Uterus (tissue), 3 donors: ENCODE measurements at regions not wholly inside any gene's neighbourhood (a gene's known extent, or its start where the extent isn't known, plus 50 kb on each side); places are given as distances from the start of the nearest gene placed in this dataset.

ENCODE experiments used
- DNase-seq, 2 donors: peaks; one replicate each; pipeline ENCODE4 v3.0.0-alpha.2; 2019 to 2020
- H3K27ac ChIP-seq, 2 donors: fragments of 200-600 bp; sonication (generic); 1 replicate in 1 of 2; 2 replicates in 1 of 2; pipeline ENCODE4 v1.5.1; 2016 to 2018
- H3K27me3 ChIP-seq, 2 donors: fragments of 200-600 bp; sonication (generic); one replicate each; pipeline ENCODE4 v1.5.1; 2018 to 2019; ENCODE audit warnings: control low read depth in 1 of 2
- H3K36me3 ChIP-seq, 2 donors: fragments of 200-600 bp; sonication (generic); one replicate each; pipeline ENCODE4 v1.5.1; 2019; ENCODE audit warnings: control low read depth in 1 of 2
- H3K4me1 ChIP-seq, 2 donors: fragments of 200-600 bp; sonication (generic); one replicate each; pipeline ENCODE4 v1.5.1; 2018 to 2019; ENCODE audit warnings: control low read depth in 1 of 2
- H3K4me3 ChIP-seq, 2 donors: fragments of 200-600 bp; sonication (generic); 1 replicate in 1 of 2; 2 replicates in 1 of 2; pipeline ENCODE4 v1.5.1; 2018 to 2019; ENCODE audit warnings: mild to moderate bottlenecking in 1 of 2
- H3K9me3 ChIP-seq, 2 donors: fragments of 200-600 bp; sonication (generic); one replicate each; pipeline ENCODE4 v1.5.1; 2019; ENCODE audit warnings: control low read depth in 1 of 2
- POLR2A ChIP-seq, 2 donors: fragments of 450-650 bp; IDR thresholded peaks; one replicate each; pipeline ENCODE4 v1.6.1; 2016; ENCODE audit warnings: antibody characterized with exemption in 2 of 2, mild to moderate bottlenecking in 1 of 2, moderate library complexity in 1 of 2
- intact Hi-C: fragments of 100-400 bp; cut with DNase I; formaldehyde crosslinking; loops from one replicate; pipeline ENCODE4 v1.15.1; 2023; ENCODE audit warnings: low total_unique reads
- TF ChIP-seq, protein P1 (sequence below), 4 experiments: fragments of 200-600 bp in 2 of 4; fragments of 450-650 bp in 2 of 4; sonication (generic) in 2 of 4; IDR thresholded peaks; one replicate each; pipeline ENCODE4 v1.5.1; 2016 to 2019; ENCODE audit warnings: antibody characterized with exemption in 4 of 4, mild to moderate bottlenecking in 2 of 4, moderate library complexity in 1 of 4
- donor health status: DM: yes; HTN: yes; CAD: no.

DNA sequence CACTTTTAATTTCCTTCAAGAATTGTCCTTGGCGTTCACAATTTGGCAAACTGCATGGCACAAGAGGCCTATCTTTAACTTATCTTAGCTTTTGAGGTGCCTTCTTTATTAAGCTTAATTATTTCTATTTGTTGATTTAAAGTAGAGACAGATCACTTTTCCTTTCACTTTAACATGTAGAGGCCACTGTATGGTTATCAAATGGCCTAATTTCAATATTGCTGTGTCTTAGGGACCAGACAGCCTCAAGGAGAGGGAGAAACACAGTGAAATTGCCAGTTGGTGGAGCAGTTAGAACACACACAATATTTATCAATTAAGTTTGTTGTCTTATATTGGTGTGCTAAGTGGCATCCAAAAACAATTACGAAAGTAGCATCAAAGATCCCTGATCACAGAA lies 1013.9 kb downstream of the KCNT2 start:
- H3K4me1 ChIP-seq, result no peaks in the 10 kb centered on the region
- H3K4me3 ChIP-seq, result no peak overlapping the region
- no peak overlapping the region for H3K27ac ChIP-seq
- no peaks in the 10 kb centered on the region for H3K9me3 ChIP-seq
- TF ChIP-seq, protein P1, sequence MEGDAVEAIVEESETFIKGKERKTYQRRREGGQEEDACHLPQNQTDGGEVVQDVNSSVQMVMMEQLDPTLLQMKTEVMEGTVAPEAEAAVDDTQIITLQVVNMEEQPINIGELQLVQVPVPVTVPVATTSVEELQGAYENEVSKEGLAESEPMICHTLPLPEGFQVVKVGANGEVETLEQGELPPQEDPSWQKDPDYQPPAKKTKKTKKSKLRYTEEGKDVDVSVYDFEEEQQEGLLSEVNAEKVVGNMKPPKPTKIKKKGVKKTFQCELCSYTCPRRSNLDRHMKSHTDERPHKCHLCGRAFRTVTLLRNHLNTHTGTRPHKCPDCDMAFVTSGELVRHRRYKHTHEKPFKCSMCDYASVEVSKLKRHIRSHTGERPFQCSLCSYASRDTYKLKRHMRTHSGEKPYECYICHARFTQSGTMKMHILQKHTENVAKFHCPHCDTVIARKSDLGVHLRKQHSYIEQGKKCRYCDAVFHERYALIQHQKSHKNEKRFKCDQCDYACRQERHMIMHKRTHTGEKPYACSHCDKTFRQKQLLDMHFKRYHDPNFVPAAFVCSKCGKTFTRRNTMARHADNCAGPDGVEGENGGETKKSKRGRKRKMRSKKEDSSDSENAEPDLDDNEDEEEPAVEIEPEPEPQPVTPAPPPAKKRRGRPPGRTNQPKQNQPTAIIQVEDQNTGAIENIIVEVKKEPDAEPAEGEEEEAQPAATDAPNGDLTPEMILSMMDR (IDR thresholded peaks at IDR 0.05), result no peak
- no peak for TF ChIP-seq POLR2A (IDR thresholded peaks at IDR 0.05)
- no peaks in the 10 kb centered on the region for H3K27me3 ChIP-seq
- DNase-seq, result no peak
- H3K36me3 ChIP-seq, result no peaks in the 10 kb centered on the region
- intact Hi-C loops, result no loop called here

DNA sequence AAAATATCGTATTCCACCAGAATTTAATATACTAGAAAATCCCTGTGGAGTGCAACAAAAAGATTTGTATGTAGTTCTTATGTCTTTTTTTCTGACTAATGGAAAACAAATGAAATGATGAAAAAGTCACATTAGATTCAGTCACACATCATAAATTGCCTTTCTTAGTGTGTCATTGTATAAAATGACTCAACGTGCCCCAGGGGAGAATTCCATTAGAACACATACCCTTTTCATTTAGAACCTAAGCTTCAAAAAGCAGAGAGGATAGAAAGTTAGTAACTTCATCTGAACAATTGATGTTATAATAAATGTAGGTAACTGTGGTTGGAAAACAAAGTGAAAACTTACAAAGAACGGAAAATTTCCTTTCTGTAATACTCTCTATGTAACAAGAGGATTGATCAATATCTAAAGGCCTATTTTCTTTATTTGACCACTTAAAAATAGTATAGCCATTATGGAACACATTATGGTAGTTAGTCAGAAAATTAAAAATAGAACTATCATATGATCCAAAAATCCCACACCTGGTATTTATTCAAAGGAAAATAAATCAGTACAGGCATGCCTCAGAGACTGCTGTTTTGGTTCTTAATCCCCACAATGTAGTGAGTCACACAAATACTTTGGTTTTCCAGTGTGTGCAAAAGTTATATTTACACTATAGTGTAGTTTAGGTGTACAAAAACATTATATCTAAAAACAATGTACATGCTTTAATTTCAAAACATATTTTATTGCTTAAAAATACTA lies 1016.1 kb downstream of the KCNT2 start:
- H3K27me3 ChIP-seq, result no peaks in the 10 kb centered on the region
- no peaks in the 10 kb centered on the region for H3K9me3 ChIP-seq
- no peak for TF ChIP-seq POLR2A (IDR thresholded peaks at IDR 0.05)
- TF ChIP-seq, protein P1 (IDR thresholded peaks at IDR 0.05), result no peak
- DNase-seq, result no peak
- H3K4me1 ChIP-seq, result no peaks in the 10 kb centered on the region
- no peaks in the 10 kb centered on the region for H3K36me3 ChIP-seq
- H3K4me3 ChIP-seq, result no peak overlapping the region
- H3K27ac ChIP-seq, result no peak overlapping the region
- intact Hi-C loops, result no loop called here

DNA sequence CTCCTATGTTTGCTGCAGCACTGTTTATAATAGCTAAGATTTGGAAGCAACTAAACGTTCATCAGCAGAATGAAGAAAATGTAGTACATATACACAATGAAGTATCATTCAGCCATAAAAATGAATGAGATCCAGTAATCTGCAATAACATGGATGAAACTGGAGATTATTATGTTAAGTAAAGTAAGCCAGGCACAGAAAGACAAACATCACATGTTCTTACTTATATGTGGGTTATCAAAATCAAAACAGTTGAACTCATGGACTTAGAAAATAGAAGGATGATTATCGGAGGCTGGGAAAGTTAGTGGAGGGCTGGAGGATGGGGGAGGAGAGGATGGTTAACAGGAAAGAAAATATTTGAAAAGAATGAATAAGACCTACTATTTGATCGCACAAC lies 1017.6 kb downstream of the KCNT2 start:
- Histone ChIP-seq H3K36me3 (no peaks in the 10 kb centered on the region), H3K27ac (no peak overlapping the region), H3K9me3 (no peaks in the 10 kb centered on the region), H3K4me3 (no peak overlapping the region), H3K4me1 (no peaks in the 10 kb centered on the region), H3K27me3 (no peaks in the 10 kb centered on the region)
- no peak for DNase-seq
- TF ChIP-seq, protein P1 (IDR thresholded peaks at IDR 0.05), result no peak
- TF ChIP-seq POLR2A (IDR thresholded peaks at IDR 0.05), result no peak
- intact Hi-C loops, result no loop called here

DNA sequence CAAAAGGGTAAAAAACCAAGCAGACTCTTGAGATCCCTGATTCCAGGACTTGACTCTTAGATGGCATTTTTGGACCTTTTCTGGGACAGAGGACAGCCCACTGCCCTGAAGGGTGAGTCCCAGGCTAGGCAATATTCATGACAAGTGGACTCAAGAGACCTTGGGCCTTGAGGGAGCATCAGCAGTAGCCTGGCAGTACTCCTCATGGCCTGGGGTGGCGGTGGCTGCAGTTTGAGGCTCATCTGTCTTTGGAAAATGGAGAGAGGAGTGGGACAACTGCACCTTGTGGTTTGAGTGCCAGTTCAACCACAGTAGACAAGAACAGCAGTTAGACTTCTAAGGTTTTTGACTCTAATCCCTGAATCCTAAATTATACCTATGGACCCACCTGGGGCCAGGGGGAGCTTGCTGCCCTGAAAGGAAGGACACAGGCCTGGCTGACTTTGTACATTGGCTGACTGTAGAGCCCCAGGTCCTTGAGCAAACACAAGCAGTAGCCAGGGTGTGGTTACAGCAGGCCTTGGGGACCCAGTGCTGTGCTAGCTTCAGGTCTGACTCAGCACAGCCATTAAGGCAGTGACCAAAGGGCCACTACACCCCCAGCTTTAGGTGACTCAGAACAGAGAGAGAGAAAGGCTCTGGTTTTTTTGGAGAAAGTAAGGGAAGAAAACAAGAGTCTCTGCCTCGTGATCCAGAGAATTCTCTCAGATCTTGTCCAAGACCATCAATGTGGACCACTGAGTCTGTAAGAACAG lies 1023.2 kb downstream of the KCNT2 start:
- no peak overlapping the region for H3K4me3 ChIP-seq
- no peak for DNase-seq
- intact Hi-C loops, result no loop called here
- no peaks in the 10 kb centered on the region for H3K27me3 ChIP-seq
- H3K27ac ChIP-seq, result no peak overlapping the region
- no peaks in the 10 kb centered on the region for H3K9me3 ChIP-seq
- no peaks in the 10 kb centered on the region for H3K4me1 ChIP-seq
- no peaks in the 10 kb centered on the region for H3K36me3 ChIP-seq
- TF ChIP-seq, protein P1 (IDR thresholded peaks at IDR 0.05), result no peak
- no peak for TF ChIP-seq POLR2A (IDR thresholded peaks at IDR 0.05)

DNA sequence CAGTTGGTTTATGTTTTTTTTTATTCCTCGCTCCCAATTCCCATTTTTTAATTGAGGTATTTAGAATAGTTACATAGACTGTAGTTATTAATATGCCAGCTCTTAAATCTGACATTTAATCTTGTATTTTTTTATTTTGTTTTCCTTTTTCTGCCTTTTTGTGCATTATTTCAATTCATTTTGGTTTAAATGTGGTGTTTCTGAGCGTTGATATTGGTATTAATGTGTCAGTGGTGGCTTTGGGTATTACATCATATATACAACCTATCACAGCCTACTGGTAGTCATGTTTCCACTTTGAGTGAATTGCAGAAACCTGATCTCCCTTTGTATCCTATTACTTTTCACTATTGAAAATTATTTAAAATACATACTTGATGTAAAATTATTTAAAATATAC lies 1027.3 kb downstream of the KCNT2 start:
- Histone ChIP-seq H3K27me3 (no peaks in the 10 kb centered on the region), H3K36me3 (no peaks in the 10 kb centered on the region), H3K27ac (no peak overlapping the region), H3K4me3 (no peak overlapping the region), H3K4me1 (no peaks in the 10 kb centered on the region), H3K9me3 (no peaks in the 10 kb centered on the region)
- DNase-seq, result no peak
- TF ChIP-seq, protein P1 (IDR thresholded peaks at IDR 0.05), result no peak
- TF ChIP-seq POLR2A (IDR thresholded peaks at IDR 0.05), result no peak
- intact Hi-C loops, result no loop called here
